Tibial nerve (tissue), 4 donors: ENCODE measurements at regions not wholly inside any gene's neighbourhood (a gene's known extent, or its start where the extent isn't known, plus 50 kb on each side); places are given as distances from the start of the nearest gene placed in this dataset.

ENCODE experiments used
- EP300 ChIP-seq, 2 donors: sonication (generic); formaldehyde crosslinking; IDR thresholded peaks; one replicate each; pipeline ENCODE4 v1.6.1; 2017; ENCODE audit warnings: antibody characterized with exemption in 2 of 2, mild to moderate bottlenecking in 1 of 2
- POLR2A ChIP-seq, 2 donors: fragments of 450-650 bp; IDR thresholded peaks; one replicate each; pipeline ENCODE4 v1.6.1; 2017; ENCODE audit warnings: antibody characterized with exemption in 2 of 2, mild to moderate bottlenecking in 2 of 2, moderate library complexity in 2 of 2
- TF ChIP-seq, protein P1 (sequence below), 5 experiments: fragments of 200-600 bp in 3 of 5; fragments of 450-650 bp in 2 of 5; sonication (generic) in 3 of 5; IDR thresholded peaks; one replicate each; pipeline ENCODE4 v1.5.1; 2016 to 2019; ENCODE audit warnings: antibody characterized with exemption in 5 of 5, mild to moderate bottlenecking in 3 of 5, moderate library complexity in 2 of 5

DNA sequence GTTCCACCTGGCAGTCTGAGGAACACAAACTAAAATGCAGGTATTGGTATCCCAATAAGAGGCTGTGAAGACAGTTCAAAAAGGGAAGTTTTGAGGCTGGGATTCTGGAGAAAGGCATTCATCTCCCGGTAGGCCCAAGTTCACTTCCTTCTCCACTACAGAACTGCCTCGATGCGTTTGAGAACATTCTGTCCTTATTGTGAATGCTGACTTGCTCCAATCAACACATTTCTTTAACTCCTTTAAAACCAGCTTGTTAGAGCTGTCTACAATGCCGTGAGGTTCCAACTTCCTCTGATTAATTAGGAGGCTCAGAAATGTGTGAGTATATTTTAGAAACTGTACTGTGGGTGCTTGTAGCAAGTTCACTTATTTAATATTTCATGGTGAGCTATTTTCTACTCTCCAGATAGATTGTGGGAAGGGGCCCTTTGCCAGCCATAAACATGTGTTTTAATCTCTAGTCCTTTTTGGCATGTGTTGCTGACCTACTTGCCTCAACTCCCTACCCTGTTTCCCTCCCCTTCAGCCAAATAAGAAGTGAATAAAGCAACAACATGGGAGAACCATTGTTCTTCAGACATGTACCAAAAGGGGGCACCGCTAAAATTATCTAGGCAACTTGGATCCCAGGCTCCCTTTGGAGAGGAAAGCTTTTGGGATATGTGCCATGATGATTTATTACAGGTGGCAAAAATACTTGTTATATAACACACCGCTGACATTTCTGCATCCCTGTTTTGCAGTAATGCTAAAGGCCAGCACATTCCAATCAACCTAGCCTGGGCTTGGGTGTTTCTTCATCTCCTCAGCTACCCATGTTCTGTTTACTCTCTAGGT is 245.6 kb downstream of the BLID start:
- TF ChIP-seq, protein P1, sequence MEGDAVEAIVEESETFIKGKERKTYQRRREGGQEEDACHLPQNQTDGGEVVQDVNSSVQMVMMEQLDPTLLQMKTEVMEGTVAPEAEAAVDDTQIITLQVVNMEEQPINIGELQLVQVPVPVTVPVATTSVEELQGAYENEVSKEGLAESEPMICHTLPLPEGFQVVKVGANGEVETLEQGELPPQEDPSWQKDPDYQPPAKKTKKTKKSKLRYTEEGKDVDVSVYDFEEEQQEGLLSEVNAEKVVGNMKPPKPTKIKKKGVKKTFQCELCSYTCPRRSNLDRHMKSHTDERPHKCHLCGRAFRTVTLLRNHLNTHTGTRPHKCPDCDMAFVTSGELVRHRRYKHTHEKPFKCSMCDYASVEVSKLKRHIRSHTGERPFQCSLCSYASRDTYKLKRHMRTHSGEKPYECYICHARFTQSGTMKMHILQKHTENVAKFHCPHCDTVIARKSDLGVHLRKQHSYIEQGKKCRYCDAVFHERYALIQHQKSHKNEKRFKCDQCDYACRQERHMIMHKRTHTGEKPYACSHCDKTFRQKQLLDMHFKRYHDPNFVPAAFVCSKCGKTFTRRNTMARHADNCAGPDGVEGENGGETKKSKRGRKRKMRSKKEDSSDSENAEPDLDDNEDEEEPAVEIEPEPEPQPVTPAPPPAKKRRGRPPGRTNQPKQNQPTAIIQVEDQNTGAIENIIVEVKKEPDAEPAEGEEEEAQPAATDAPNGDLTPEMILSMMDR (IDR thresholded peaks at IDR 0.05): no peak
- TF ChIP-seq POLR2A (IDR thresholded peaks at IDR 0.05) (no peak), EP300 (IDR thresholded peaks at IDR 0.05) (peak; percentile 30 to 79)
